BE2C (cell line): ENCODE measurements at regions not wholly inside any gene's neighbourhood (a gene's known extent, or its start where the extent isn't known, plus 50 kb on each side); places are given as distances from the start of the nearest gene placed in this dataset.

Source experiments
- DNase-seq: peaks from one replicate; pipeline ENCODE4 v3.0.0-alpha.2; 2020
- H3K27me3 ChIP-seq: fragments of 250-450 bp; sonication (Bioruptor Pico); 2 replicates; pipeline ENCODE4 v1.5.1; 2020; ENCODE audit warnings: mild to moderate bottlenecking
- H3K36me3 ChIP-seq: fragments of 250-450 bp; sonication (Bioruptor Pico); 2 replicates; pipeline ENCODE4 v1.5.1; 2020; ENCODE audit warnings: mild to moderate bottlenecking
- H3K4me1 ChIP-seq: fragments of 250-450 bp; sonication (Bioruptor Pico); 2 replicates; pipeline ENCODE4 v1.5.1; 2020
- H3K4me3 ChIP-seq: 2 replicates; pipeline ENCODE4 v1.5.1; 2011; ENCODE audit warnings: low read depth, low read length
- H3K9me3 ChIP-seq: fragments of 250-450 bp; sonication (Bioruptor Pico); 2 replicates; pipeline ENCODE4 v1.5.1; 2020
- TF ChIP-seq, protein P1 (sequence below): IDR thresholded peaks from 2 replicates; pipeline ENCODE4 v1.5.1; 2012; ENCODE audit warnings: mild to moderate bottlenecking, low read depth, low read length

DNA sequence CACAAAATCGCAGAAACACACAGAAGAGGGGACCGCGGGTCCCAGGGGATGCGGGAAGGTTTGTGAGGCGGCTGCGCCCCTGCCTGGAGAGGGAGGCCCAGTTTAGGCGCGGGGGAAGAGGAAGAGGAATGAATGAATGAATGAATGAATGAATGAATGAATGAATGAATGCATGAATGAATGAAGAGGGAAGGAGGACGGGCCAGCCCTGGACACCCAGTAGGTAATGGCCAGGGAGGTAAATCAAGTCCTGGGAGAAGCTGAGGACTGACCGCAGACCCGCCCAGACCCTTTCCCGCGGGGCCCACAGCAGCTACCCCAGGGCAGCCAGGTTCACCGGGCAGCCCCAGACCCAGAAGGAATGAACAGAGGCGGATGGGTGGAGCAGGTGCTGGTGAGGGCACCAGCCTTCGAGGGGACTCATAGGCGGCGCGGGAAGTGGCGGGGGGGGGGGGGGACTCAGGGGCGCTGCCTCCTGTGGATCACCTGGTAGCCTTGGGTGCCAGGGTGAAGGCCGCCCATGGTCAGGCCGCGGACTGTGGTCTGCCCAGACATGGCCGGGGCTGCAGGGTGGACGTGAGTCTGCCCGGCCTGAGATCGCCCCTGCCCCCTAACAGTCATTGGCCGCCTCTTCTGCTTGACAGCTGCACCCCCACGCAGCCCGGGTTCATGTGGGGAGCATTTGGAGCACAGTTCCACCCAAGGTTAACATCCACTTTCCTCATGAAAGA is 192.0 kb upstream of the PDE10A start:
- Histone ChIP-seq H3K4me3 (no peak overlapping the region), H3K27me3 (no peaks in the 10 kb centered on the region), H3K4me1 (no peaks in the 10 kb centered on the region), H3K36me3 (no peaks in the 10 kb centered on the region), H3K9me3 (no peaks in the 10 kb centered on the region)
- no peak for DNase-seq
- TF ChIP-seq, protein P1, sequence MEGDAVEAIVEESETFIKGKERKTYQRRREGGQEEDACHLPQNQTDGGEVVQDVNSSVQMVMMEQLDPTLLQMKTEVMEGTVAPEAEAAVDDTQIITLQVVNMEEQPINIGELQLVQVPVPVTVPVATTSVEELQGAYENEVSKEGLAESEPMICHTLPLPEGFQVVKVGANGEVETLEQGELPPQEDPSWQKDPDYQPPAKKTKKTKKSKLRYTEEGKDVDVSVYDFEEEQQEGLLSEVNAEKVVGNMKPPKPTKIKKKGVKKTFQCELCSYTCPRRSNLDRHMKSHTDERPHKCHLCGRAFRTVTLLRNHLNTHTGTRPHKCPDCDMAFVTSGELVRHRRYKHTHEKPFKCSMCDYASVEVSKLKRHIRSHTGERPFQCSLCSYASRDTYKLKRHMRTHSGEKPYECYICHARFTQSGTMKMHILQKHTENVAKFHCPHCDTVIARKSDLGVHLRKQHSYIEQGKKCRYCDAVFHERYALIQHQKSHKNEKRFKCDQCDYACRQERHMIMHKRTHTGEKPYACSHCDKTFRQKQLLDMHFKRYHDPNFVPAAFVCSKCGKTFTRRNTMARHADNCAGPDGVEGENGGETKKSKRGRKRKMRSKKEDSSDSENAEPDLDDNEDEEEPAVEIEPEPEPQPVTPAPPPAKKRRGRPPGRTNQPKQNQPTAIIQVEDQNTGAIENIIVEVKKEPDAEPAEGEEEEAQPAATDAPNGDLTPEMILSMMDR: no peak

DNA sequence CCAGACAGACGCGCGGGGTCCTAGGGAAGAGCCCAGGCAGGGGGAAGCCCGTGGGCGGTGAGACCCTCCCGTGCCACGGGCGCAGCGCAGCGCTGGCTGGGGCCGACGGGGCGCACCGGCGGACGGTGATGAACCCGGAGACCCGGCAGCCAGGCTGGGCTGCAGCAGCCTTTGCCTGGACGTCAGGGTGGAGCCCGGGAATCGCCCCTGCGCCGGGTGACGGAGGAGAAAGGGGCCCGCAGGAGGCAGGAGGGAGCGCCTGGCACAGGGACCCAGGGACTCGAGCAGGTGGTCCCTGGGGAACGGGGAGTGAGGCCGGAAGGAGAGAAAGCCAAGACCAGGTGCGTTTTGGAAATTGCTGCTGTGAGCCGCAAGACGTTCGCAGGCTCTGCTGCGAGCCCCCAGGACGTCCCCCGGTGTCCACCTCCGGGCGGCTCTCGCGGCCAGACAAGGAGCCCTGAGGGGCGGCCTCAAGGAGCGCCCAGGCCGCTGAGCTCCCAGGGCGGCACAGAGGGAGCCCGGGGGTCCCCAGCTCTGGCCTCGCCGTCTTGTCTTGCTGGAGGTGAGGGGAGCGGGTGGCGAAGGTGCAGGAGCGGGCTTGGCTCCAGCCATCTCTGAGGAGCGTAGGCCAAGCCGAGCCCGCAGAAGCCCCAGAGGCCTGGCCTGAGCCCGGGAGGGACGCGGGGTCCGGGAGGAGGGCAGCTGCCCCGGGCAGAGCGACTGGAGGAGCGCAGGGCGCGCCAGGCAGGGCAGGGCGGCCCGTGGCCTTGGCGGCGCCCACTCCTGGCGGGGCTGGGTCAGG is 191.2 kb upstream of the PDE10A start:
- Histone ChIP-seq H3K4me3 (no peak overlapping the region), H3K4me1 (no peaks in the 10 kb centered on the region), H3K9me3 (no peaks in the 10 kb centered on the region), H3K27me3 (no peaks in the 10 kb centered on the region), H3K36me3 (no peaks in the 10 kb centered on the region)
- TF ChIP-seq, protein P1: no peak
- DNase-seq: no peak

DNA sequence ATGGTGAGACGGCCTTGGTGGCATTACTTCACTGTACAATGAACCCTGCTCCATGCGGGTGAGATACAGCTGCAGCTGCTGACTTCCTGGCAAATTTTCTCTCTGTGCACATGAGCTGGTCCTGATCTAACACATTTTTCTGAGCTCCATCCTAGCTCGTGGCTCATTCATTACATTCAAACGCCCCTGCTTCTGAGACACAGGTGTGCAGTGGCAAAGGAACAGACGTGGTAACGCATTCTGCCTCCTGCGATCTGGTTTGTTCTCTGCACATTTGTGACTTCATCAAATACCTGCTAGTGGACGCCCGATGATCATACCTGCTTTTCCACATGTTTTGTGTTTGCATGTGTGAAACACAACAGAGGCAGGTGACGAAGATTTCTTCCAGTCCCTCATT is 189.6 kb upstream of the PDE10A start:
- Histone ChIP-seq H3K9me3 (no peaks in the 10 kb centered on the region), H3K4me3 (no peak overlapping the region), H3K36me3 (no peaks in the 10 kb centered on the region), H3K27me3 (no peaks in the 10 kb centered on the region), H3K4me1 (no peaks in the 10 kb centered on the region)
- TF ChIP-seq, protein P1: no peak
- no peak for DNase-seq

DNA sequence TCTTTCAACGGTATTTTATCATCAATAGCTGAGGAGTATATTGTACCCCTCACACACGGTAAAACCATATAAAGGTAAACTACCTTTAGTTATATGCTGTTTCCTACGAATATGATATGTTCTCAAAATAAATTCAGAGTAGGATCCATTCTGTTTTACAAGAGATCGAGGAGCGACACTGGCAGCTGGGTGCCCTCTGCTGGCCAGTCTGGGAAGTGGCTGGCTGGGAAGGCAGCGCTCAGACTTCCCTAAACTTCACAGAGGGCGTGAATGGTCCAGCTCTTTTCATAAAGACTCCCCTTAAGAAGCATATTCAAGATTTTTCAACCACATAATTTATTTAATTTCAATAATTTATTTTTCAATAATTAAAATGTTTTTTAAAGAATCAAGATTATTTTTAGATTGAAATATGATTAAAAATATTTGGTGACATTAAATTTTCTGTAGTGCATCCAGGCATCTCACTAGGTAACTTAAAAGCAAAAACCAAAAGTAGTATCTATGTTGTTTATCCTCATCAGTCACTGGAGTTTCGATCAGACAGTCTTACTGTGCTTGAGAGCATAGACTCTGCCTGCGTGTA is 187.5 kb upstream of the PDE10A start:
- DNase-seq: peak; percentile 67
- H3K4me3 ChIP-seq: no peak overlapping the region
- TF ChIP-seq, protein P1: peak; percentile 96
- H3K4me1 ChIP-seq: no peaks in the 10 kb centered on the region
- H3K9me3 ChIP-seq: no peaks in the 10 kb centered on the region
- H3K27me3 ChIP-seq: no peaks in the 10 kb centered on the region
- H3K36me3 ChIP-seq: no peaks in the 10 kb centered on the region

DNA sequence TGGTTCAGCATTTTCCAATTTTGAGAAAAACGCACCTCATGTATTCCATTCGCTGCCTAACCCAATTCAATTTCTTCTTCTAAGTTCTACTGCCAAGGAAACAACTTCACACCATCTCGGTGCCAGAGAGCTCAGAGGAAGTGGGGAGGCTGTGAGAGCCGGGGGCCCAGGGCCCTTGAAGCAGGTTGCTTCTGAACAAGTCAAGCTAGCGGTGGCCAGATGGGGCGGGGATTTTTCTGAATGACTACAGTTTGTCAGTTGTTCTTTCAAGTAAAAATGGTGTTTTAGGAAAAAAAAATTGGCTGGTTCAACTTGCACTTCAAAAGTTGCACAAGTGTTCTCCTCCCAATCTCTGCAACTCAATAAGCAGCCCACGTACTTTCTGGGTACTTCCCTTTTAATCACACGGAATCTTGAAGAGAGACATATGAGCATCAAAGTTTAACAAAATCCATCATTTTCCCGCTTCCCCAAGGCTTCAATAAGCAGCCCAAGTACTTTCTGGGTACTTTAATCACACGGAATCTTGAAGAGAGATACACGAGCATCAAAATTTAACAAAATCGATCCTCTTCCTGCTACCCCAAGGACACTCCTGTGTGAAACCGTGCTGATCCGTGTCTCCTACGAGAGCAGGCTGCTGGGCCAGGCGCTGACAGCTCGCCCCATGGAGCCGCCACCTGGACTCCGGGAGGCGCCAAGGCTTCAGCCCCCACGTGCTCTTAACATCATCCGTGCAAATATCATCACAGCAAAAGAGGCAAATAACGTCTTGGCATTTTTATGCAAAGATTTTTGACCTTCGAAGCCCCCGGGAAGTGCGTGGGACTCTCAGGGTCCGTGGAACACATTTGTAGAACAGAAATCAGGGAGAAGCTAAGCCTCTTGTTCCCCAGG is 186.7 kb upstream of the PDE10A start:
- Histone ChIP-seq H3K4me3 (no peak overlapping the region), H3K36me3 (no peaks in the 10 kb centered on the region), H3K27me3 (no peaks in the 10 kb centered on the region), H3K4me1 (no peaks in the 10 kb centered on the region), H3K9me3 (no peaks in the 10 kb centered on the region)
- TF ChIP-seq, protein P1: no peak
- no peak for DNase-seq
